CD4-positive, alpha-beta T cell (primary cell): ENCODE measurements at regions not wholly inside any gene's neighbourhood (a gene's known extent, or its start where the extent isn't known, plus 50 kb on each side); places are given as distances from the start of the nearest gene placed in this dataset.

Source experiments
- ATAC-seq: fragments of 200-7000 bp; cut with Tn5 transposase; one replicate; pipeline ENCODE4 v1.10.0; 2022; ENCODE audit warnings: mild to moderate bottlenecking; ENCODE audit not compliant: poor library complexity
- CTCF ChIA-PET: fragments of 350-600 bp; sonication (Branson Sonifier 250); formaldehyde crosslinking; loops from one replicate; lab custom pipeline; 2021; ENCODE audit warnings: antibody characterized with exemption, inconsistent platforms; lab: Charles Lee
- POLR2A ChIA-PET: fragments of 350-600 bp; sonication (Branson Sonifier 250); formaldehyde crosslinking; loops from one replicate; lab custom pipeline; 2021; ENCODE audit warnings: antibody characterized with exemption, inconsistent platforms; lab: Charles Lee
- DNase-seq, 14 experiments: peaks; one replicate each; pipeline ENCODE4 v3.0.0-alpha.2; 2013 to 2020; ENCODE audit warnings: mixed read lengths in 2 of 14
- H3K27ac ChIP-seq, 2 donors: one replicate each; pipeline versions ENCODE4 v1.5.1 to v1.7.0; 2013; ENCODE audit warnings: low read length in 2 of 2, low read depth in 1 of 2, mild to moderate bottlenecking in 1 of 2
- H3K27me3 ChIP-seq, 2 experiments: 1 replicate in 1 of 2; 2 replicates in 1 of 2; pipeline versions ENCODE4 v1.6.1 to v1.7.0; 2013; ENCODE audit warnings: low read length in 2 of 2, control low read depth in 1 of 2, mild to moderate bottlenecking in 1 of 2, moderate library complexity in 1 of 2; ENCODE audit not compliant: insufficient read depth in 2 of 2, control insufficient read depth in 1 of 2
- H3K36me3 ChIP-seq: one replicate; pipeline ENCODE4 v1.6.1; 2013; ENCODE audit warnings: low read length, control low read depth; ENCODE audit not compliant: insufficient read depth
- H3K4me1 ChIP-seq: one replicate; pipeline ENCODE4 v1.6.1; 2013; ENCODE audit warnings: low read length, control low read depth; ENCODE audit not compliant: insufficient read depth
- H3K4me3 ChIP-seq: one replicate; pipeline ENCODE4 v1.5.1; 2013; ENCODE audit warnings: mild to moderate bottlenecking, low read length, moderate library complexity
- H3K9me3 ChIP-seq, 2 experiments: 1 replicate in 1 of 2; 2 replicates in 1 of 2; pipeline versions ENCODE4 v1.6.1 to v1.7.0; 2013; ENCODE audit warnings: low read length in 2 of 2, mild to moderate bottlenecking in 2 of 2, control low read depth in 1 of 2, moderate library complexity in 1 of 2; ENCODE audit not compliant: control insufficient read depth in 1 of 2, insufficient read depth in 1 of 2
- H3K27ac Mint-ChIP-seq: one replicate; pipeline ENCODE4 v1.8.0; 2020; ENCODE audit warnings: mixed read lengths
- H3K27me3 Mint-ChIP-seq: one replicate; pipeline ENCODE4 v1.8.0; 2021; ENCODE audit warnings: mixed read lengths
- H3K36me3 Mint-ChIP-seq: one replicate; pipeline ENCODE4 v1.8.0; 2021; ENCODE audit warnings: low read depth, mixed read lengths
- H3K4me1 Mint-ChIP-seq: one replicate; pipeline ENCODE4 v1.8.0; 2021; ENCODE audit warnings: low read depth, mixed read lengths
- H3K4me3 Mint-ChIP-seq: one replicate; pipeline ENCODE4 v1.8.0; 2020; ENCODE audit warnings: mild to moderate bottlenecking, mixed read lengths
- H3K9me3 Mint-ChIP-seq: one replicate; pipeline ENCODE4 v1.8.0; 2020; ENCODE audit warnings: mixed read lengths
- CTCF ChIP-seq: fragments of 200-600 bp; IDR thresholded peaks from one replicate; pipeline ENCODE4 v1.8.0; 2022; ENCODE audit warnings: antibody characterized with exemption, mild to moderate bottlenecking
- intact Hi-C, 2 experiments: fragments of 100-400 bp; cut with DNase I in 1 of 2; cut with micrococcal nuclease in 1 of 2; formaldehyde crosslinking; loops; one replicate each; pipeline versions ENCODE4 v1.15.1 to v1.9.0; 2023 to 2025; cut with DNase I, micrococcal nuclease

GRCh38 chr13:38620876-38621275 is 66.0 kb upstream of the FREM2 start:
- DNase-seq: no peak
- no peaks in the 10 kb centered on the region for H3K27me3 ChIP-seq
- no peak for TF ChIP-seq CTCF
- H3K9me3 Mint-ChIP-seq: no peaks in the 10 kb centered on the region
- intact Hi-C loops: no loop called here
- H3K27ac ChIP-seq: no peak overlapping the region
- ChIA-PET POLR2A (no interaction called here), CTCF (no interaction called here)
- H3K27ac Mint-ChIP-seq: no peak overlapping the region
- no peaks in the 10 kb centered on the region for H3K36me3 ChIP-seq
- H3K4me1 Mint-ChIP-seq: no peaks in the 10 kb centered on the region
- no peaks in the 10 kb centered on the region for H3K9me3 ChIP-seq
- H3K4me3 ChIP-seq: no peak overlapping the region
- H3K4me3 Mint-ChIP-seq: no peak overlapping the region
- ATAC-seq: no peak
- H3K27me3 Mint-ChIP-seq: no peaks in the 10 kb centered on the region
- H3K36me3 Mint-ChIP-seq: no peaks in the 10 kb centered on the region
- no peaks in the 10 kb centered on the region for H3K4me1 ChIP-seq

GRCh38 chr13:38624822-38625221 is 62.1 kb upstream of the FREM2 start:
- Mint-ChIP-seq H3K27me3 (no peaks in the 10 kb centered on the region), H3K36me3 (no peaks in the 10 kb centered on the region), H3K9me3 (no peaks in the 10 kb centered on the region), H3K27ac (no peak overlapping the region), H3K4me1 (no peaks in the 10 kb centered on the region), H3K4me3 (no peak overlapping the region)
- POLR2A ChIA-PET: no interaction called here
- H3K27ac ChIP-seq: no peak overlapping the region
- no peak for TF ChIP-seq CTCF
- intact Hi-C loops: no loop called here
- no peaks in the 10 kb centered on the region for H3K9me3 ChIP-seq
- CTCF ChIA-PET: interaction anchor here (0.6 kb wide), 1 partner anchor 135 kb away, joined by 3 read pairs; no protein-coding TSS in a partner anchor
- DNase-seq (no peak), ATAC-seq (no peak)
- H3K27me3 ChIP-seq: no peaks in the 10 kb centered on the region
- no peaks in the 10 kb centered on the region for H3K36me3 ChIP-seq
- H3K4me1 ChIP-seq: no peaks in the 10 kb centered on the region
- H3K4me3 ChIP-seq: no peak overlapping the region

- Histone ChIP-seq H3K27ac (no peak overlapping the region), H3K9me3 (no peaks in the 10 kb centered on the region), H3K27me3 (no peaks in the 10 kb centered on the region), H3K4me1 (no peaks in the 10 kb centered on the region), H3K4me3 (no peak overlapping the region), H3K36me3 (no peaks in the 10 kb centered on the region)
- ChIA-PET POLR2A (no interaction called here), CTCF (no interaction called here)
- TF ChIP-seq CTCF: no peak
- no peaks in the 10 kb centered on the region for H3K9me3 Mint-ChIP-seq
- H3K4me1 Mint-ChIP-seq: no peaks in the 10 kb centered on the region
- ATAC-seq (no peak), DNase-seq (no peak)
- no peak overlapping the region for H3K27ac Mint-ChIP-seq
- no peaks in the 10 kb centered on the region for H3K27me3 Mint-ChIP-seq
- H3K4me3 Mint-ChIP-seq: no peak overlapping the region
- intact Hi-C loops: no loop called here
- no peaks in the 10 kb centered on the region for H3K36me3 Mint-ChIP-seq
Measured at GRCh38 chr13:38628554-38628953, 58.3 kb upstream of the FREM2 start.
